ENCODE measurements at regions not wholly inside any gene's neighbourhood (a gene's known extent, or its start where the extent isn't known, plus 50 kb on each side); places are given as distances from the start of the nearest gene placed in this dataset.
A peak's percentile ranks its signal among the peaks of the same experiment; 100 is the strongest.

DNA sequence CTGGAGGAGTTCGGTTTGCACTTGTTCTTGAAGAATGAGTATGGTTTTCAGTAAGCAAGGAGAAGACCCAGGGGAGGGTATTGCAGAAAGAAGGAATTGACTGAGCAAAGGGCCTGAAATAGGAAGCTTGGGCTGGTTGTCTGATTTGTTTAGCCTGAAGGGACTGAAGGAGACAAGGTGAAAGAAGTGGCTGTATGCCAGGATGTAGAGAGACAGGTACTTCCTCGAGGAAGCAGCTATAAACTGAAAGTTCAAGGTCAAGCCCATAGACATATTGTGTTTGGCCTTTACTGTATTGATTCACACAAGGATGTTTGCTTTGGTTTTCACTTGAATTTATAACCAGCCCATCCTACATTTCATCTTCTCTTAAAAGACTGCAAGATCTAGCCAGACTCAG is 183.1 kb downstream of the PALM2AKAP2 start:
- Mint-ChIP-seq H3K9me3 (ENCODE audit: unreplicated experiment) (no peaks in the 10 kb centered on the region), H3K27ac (ENCODE audit: unreplicated experiment) (no peak overlapping the region), H3K4me1 (ENCODE audit: unreplicated experiment) (peaks cover 44% of the 10 kb centered on the region), H3K4me3 (ENCODE audit: unreplicated experiment) (no peak overlapping the region), H3K36me3 (ENCODE audit: low read depth, unreplicated experiment) (no peaks in the 10 kb centered on the region), H3K27me3 (ENCODE audit: unreplicated experiment) (peaks cover 1% of the 10 kb centered on the region)
- no peak for DNase-seq (ENCODE audit: low spot score)
- TF ChIP-seq, protein P1, sequence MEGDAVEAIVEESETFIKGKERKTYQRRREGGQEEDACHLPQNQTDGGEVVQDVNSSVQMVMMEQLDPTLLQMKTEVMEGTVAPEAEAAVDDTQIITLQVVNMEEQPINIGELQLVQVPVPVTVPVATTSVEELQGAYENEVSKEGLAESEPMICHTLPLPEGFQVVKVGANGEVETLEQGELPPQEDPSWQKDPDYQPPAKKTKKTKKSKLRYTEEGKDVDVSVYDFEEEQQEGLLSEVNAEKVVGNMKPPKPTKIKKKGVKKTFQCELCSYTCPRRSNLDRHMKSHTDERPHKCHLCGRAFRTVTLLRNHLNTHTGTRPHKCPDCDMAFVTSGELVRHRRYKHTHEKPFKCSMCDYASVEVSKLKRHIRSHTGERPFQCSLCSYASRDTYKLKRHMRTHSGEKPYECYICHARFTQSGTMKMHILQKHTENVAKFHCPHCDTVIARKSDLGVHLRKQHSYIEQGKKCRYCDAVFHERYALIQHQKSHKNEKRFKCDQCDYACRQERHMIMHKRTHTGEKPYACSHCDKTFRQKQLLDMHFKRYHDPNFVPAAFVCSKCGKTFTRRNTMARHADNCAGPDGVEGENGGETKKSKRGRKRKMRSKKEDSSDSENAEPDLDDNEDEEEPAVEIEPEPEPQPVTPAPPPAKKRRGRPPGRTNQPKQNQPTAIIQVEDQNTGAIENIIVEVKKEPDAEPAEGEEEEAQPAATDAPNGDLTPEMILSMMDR (IDR thresholded peaks at IDR 0.05; ENCODE audit: unreplicated experiment) = no peak

DNA sequence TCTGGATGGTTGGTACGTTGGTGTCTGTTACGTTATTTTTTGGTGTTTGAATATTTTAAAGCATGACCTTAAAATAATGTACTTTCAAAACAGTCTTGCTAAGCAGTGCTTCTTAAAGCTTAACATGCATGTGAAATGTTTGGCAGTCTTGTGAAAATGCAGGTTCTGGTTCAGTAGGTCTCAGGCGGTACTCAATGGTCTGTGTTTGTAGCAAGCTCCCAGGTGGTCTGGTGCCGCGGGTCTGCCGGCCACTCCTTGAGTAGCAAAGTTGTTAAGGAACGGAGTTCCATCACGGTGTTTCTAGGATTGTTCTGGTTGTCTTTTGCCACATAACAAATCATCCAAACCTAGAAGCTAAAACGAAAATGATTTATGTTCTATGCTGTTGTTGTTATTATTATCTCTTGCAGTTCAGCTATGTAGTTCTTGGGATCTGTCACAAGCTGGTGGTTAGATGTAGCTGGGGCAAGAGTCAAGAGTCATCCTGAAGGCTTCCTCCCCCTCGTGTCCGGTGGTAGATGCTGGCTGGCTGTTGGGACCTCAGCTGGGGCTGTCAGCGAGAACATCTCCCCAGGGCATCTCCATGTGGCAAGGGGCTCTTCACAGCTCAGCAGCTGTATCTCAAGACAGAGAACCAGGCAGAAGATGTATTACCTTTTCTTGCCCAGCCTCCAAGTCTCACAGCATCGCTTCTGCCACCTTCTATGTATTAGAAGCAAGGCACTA is 186.8 kb downstream of the PALM2AKAP2 start:
- Mint-ChIP-seq H3K36me3 (ENCODE audit: low read depth, unreplicated experiment) (no peaks in the 10 kb centered on the region), H3K27ac (ENCODE audit: unreplicated experiment) (no peak overlapping the region), H3K27me3 (ENCODE audit: unreplicated experiment) (no peaks in the 10 kb centered on the region), H3K4me3 (ENCODE audit: unreplicated experiment) (no peak overlapping the region), H3K4me1 (ENCODE audit: unreplicated experiment) (peaks cover 61% of the 10 kb centered on the region), H3K9me3 (ENCODE audit: unreplicated experiment) (no peaks in the 10 kb centered on the region)
- DNase-seq (ENCODE audit: low spot score) = no peak
- TF ChIP-seq, protein P1 (IDR thresholded peaks at IDR 0.05; ENCODE audit: unreplicated experiment) = no peak

DNA sequence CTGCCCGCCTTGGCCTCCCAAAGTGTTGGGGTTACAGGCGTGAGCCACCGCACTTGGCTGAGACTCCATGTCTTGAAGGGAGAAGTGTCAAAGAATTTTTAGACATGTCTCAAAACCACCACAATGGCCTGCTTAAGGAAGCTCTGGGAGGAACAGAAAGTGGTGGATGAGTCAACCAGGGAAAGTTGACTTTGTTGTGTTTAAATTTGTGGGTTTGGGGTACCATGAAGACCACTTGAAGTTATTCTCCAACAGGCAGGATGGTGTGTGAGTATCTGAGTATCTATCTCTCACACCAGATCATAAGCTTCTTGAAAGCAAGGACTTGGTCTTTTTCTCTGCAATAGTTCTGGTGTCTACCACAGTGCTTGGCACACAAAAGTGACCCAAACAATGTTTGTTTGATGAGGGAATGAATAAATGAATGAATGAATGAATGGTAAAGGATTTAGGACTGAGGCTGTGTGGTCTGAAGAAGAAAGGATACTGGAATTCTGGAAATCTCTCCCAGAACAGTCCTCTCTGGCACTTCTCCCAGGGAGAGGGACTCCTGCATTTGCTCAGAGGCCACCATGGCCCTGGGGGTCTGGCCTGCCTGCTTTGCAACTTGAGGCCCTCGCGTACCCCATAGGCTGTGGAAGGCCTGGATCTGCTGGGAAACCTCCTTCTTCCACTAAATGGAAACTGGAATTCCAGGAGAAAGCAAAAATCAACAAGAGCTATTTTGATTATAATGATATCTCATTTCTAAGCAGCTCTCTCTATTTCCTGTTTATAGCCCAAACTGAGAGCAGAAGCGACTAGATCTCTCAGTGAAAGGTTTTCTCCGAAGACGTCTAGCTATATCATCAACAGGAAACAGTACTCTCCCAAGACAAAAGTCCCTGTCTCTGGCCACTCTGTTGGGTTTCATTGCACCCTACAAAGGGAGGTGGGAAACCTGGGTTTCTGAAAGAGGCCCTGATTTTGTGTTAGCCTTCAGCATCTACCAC is 187.9 kb downstream of the PALM2AKAP2 start:
- DNase-seq (ENCODE audit: low spot score) = no peak
- peak overlapping the region; percentile 59 for H3K27ac Mint-ChIP-seq (ENCODE audit: unreplicated experiment)
- TF ChIP-seq, protein P1 (IDR thresholded peaks at IDR 0.05; ENCODE audit: unreplicated experiment) = no peak
- H3K36me3 Mint-ChIP-seq (ENCODE audit: low read depth, unreplicated experiment) = no peaks in the 10 kb centered on the region
- no peaks in the 10 kb centered on the region for H3K27me3 Mint-ChIP-seq (ENCODE audit: unreplicated experiment)
- no peaks in the 10 kb centered on the region for H3K9me3 Mint-ChIP-seq (ENCODE audit: unreplicated experiment)
- peaks cover 69% of the 10 kb centered on the region for H3K4me1 Mint-ChIP-seq (ENCODE audit: unreplicated experiment)
- no peak overlapping the region for H3K4me3 Mint-ChIP-seq (ENCODE audit: unreplicated experiment)

DNA sequence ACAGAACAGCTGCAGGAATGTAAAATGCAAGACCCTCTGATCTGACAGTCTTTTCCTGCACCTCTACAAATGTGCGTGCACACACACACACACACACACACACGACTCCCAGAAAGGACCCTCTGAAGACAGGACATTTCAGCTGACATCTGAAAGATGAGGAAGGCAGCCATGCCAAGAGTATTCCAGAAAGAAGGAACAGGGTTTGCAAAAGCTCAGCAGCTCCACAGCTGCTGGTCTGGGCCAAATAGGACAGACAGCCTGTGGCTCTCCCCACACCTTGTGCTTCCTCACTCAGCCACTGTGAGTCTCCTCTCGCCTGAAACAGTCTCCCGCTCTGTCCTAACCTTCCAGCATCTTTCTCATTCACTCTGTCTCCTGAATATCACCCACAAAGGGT is 189.0 kb downstream of the PALM2AKAP2 start:
- peak; percentile 18 for DNase-seq (ENCODE audit: low spot score)
- Mint-ChIP-seq H3K27me3 (ENCODE audit: unreplicated experiment) (no peaks in the 10 kb centered on the region), H3K4me1 (ENCODE audit: unreplicated experiment) (peaks cover 61% of the 10 kb centered on the region), H3K4me3 (ENCODE audit: unreplicated experiment) (no peak overlapping the region), H3K27ac (ENCODE audit: unreplicated experiment) (peak overlapping the region; percentile 55), H3K9me3 (ENCODE audit: unreplicated experiment) (no peaks in the 10 kb centered on the region), H3K36me3 (ENCODE audit: low read depth, unreplicated experiment) (no peaks in the 10 kb centered on the region)
- TF ChIP-seq, protein P1 (IDR thresholded peaks at IDR 0.05; ENCODE audit: unreplicated experiment) = no peak
